ENCODE measurements at regions not wholly inside any gene's neighbourhood (a gene's known extent, or its start where the extent isn't known, plus 50 kb on each side); places are given as distances from the start of the nearest gene placed in this dataset.

DNA sequence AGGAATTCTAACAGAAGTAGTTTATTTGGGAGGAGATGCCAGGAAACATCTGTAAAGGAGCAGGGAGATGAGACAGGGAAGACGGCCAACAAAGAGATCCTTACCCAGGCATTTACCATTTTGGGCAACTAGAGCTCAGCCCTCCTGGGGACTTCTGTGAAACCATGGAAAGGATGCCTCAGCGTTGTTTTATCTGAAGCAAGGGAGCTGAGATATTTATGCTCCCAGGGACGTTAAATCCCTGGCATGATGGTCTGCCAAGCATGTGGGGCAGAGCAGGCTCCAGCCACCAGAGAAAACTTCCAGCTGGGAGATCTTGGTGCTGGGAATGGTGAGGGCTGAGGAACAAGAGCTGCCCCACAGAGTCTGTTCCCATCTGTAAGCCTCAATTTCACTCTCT is 114.8 kb upstream of the FOXF1 start:
- DNase-seq: no peak

GRCh38 chr16:86396422-86396821 is 113.9 kb upstream of the FOXF1 start:
- DNase-seq: no peak

DNA sequence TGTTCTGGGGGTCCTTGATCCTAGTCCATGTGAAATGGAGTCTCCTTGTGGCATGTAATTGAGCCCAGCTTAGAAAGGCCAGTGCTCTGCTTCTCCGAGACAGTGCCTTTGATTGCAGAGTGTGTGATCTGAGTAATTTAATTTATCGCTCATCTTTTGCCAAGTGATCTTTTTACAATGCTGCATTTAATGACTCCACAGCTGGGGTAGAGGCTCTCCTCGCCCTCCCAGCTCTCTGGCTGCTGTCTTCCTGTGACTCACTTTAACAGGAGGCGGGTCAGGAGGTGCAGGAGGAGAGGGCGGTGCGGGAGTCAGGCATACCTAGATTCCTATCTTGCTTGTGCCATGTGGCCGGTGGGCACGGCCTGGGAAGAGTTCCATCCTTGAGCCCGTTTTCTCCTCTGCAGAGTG is 113.4 kb upstream of the FOXF1 start:
- no peak for DNase-seq

DNA sequence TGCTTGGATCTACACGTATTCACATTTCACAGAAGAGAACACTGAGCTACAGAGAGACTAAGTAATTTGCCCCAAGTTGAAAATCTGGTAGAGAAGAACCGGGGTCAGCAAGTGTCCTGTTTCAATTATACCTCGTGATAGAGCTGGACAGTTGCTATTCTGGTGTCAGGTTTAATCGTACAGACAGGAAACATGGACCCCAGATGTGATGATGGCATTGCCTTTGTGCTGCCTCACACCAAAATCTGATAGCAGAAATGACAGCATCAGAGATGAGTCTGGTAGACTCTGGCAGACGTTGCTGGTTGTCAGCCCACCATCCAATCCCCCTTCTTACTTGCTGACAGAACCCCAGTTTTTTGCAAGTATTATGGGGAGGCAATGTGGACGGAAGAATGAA is 112.1 kb upstream of the FOXF1 start:
- DNase-seq: no peak

GRCh38 chr16:86398622-86399021 is 111.7 kb upstream of the FOXF1 start:
- DNase-seq: no peak

- no peak for DNase-seq
Observed at GRCh38 chr16:86401126-86401525, 109.2 kb upstream of the FOXF1 start.

DNA sequence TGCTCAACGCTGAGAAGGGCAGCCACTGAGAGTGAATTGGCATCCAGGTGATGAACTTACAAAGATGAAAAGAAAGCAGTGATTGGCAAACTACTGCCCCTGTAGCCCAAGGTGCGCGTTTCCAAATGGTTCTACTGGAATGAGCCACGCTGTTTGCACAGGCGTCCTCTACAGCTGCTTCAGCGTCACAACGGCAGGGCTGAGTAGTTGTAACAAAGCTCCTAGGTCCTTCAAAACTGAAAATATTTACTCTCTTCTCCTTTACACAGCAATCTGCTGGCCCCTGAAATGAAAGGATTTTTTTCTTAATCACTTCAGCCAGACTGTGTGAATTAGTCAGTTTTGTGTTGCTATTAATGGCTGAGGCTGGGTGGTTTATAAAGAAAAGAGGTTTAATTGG is 107.2 kb upstream of the FOXF1 start:
- no peak for DNase-seq

DNA sequence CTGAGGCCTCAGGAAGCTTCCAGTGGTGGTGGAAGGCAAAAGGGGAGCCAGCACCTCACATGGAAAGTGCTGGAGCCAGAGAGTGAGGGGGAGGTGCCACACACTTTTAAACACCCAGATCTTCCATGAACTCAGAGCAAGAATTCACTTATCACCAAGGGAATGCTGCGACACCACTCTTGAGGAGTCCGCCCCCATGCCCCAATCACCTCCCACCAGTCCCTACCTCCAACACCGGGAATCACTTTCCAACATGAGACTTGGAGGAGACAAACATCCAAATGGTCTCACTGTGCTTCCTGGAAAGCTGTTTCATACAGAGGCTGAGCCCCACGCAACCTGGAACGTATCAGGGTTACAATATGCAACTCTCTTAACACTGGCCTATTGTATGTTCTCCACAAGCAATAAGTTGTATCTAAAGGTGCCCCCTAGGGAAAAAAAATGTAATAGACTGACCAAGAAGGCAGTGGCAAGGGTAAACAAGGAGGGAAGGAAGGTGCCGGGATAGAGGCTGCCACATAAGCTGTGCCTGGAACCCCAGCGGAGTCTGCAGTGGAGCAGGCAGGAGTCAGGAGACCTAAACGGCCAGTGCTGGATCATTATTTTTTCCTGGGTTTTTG is 106.7 kb upstream of the FOXF1 start:
- no peak for DNase-seq

GRCh38 chr16:86404678-86405077 is 105.6 kb upstream of the FOXF1 start:
- DNase-seq: no peak

GRCh38 chr16:86405319-86405718 is 105.0 kb upstream of the FOXF1 start:
- no peak for DNase-seq

DNA sequence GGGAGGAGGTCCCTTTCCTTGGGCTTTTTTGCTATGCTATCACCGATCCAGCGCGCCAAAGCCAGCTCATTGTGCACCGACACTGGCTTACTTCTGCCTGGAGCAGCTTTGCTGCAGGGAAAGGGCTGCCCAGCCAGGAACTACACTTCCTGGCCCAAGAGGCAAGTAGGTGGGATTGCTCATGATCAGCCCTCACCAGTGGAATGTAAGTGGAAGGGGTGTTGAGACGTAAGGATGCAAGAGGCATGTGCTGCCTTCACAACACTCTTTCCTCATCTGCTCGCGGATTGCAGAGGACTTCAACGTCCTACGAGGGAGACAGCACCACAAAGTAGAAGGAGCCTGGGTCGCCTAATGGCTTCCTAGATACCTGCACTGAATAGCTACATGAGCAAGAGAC is 104.3 kb upstream of the FOXF1 start:
- no peak for DNase-seq

DNA sequence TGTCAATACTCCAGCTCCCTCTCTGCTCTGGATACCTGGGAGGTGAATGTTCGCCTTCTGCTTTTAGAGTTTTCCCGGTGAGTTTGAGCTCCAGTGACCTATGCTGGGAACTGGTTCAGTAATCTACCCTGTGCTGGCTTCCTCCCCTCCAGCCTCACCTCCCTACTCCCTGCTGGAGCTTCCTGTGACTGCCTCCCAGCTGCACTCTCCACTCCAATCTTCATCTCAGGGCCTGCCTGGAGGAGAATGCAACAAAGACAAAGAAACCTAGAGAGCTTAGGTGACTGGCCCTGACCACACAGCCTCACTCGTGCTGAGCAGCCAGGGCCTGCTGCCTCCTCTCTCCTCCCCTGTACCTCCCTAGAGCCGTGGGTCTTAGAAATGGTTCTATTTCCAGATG is 101.6 kb upstream of the FOXF1 start:
- no peak for DNase-seq

DNA sequence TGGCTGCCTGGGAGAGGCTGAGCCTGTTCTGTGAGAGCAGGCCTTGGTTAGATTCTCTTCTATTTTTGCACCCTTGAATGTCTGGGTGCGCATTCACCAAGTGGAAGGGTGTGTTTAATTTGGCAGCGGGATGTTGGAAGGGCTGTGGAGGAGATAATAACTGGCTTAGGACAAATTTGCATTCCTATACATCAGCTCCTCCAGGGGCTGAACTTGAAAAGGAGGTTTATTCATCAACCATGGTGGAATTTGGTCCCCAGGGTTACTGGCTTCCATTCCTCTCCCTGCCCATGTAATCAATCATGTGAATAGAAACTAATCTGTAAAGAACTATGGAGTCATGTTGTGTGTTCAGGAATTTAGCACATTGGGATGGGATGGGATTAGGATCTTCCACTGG is 100.2 kb upstream of the FOXF1 start:
- no peak for DNase-seq

DNA sequence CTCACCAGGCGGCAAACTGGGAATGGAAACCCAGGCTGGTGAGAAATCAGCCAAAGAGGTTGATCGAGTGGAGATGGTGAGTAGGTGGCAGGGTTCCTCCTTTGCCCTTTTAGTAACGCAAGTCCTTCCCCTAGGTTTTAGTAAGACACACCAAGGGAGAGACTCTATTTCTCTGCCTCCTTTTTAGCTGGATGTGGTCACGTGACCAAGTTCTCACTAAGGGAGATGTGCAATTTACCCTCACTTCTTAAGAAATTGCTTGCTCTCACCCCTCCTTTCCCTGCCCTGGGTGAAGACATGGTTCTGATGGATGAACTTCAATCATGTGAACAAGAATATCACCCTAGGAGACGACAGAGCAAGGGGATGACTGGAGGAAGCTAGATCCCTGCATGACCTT is 99.8 kb upstream of the FOXF1 start:
- no peak for DNase-seq

DNA sequence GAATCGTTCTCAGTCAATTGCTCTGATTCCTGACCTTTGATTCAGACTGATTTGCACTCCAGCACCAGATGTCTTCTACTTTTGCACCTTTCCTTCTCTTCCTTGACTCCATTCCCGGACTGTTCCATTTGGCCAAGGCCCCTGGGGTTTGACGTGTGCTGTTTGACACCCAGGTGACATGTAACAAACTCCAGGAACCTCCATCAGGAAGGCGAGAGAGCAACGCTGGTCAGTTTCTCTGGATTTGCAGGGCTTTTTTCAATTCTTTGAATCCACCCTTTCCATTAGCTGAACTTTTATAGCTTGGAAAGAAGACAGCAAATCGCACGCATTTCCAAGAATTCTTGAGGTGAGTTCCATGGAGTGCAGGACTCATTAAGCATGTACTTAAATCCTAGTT is 98.4 kb upstream of the FOXF1 start:
- DNase-seq: no peak

- DNase-seq: no peak
Observed at GRCh38 chr16:86414991-86415740, 95.2 kb upstream of the FOXF1 start.

- DNase-seq: no peak
Observed at GRCh38 chr16:86418981-86419380, 91.3 kb upstream of the FOXF1 start.

DNA sequence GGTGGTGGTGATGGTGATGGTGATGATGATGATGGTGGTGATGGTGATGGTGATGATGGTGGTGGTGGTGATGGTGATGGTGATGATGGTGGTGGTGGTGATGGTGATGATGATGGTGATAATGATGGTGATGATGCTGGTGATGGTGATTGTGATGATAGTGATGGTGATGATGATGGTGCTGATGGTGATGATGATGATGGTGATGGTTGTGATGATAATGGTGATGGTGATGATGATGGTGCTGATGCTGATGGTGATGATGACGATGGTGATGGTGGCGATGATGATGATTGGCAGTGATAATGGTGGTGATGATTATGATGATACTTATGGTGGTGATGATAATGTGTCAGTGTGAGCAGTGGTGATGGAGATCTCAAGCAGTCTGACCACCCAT is 90.8 kb upstream of the FOXF1 start:
- DNase-seq: no peak

DNA sequence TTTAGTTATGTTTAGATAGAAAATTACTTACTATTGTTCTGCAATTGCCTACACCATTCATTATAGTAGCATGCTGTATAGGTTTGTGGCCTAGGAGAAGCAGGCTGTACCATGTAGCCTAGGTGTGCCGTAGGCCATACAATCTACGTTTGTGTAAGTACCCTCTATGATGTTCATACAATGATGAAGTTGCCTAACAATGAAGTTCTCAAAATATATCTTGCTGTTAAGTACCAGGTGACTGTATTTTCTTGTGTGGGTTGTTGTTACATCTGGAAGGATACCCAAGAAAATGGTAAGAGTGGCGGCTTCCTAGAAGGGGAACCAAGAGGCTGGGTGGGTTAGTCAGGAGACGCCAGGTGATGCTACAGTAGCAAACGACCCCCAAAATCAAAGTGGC is 88.3 kb upstream of the FOXF1 start:
- DNase-seq: no peak

- DNase-seq: no peak
Observed at GRCh38 chr16:86424398-86424797, 85.9 kb upstream of the FOXF1 start.

- DNase-seq: no peak
Observed at GRCh38 chr16:86424985-86425384, 85.3 kb upstream of the FOXF1 start.

DNA sequence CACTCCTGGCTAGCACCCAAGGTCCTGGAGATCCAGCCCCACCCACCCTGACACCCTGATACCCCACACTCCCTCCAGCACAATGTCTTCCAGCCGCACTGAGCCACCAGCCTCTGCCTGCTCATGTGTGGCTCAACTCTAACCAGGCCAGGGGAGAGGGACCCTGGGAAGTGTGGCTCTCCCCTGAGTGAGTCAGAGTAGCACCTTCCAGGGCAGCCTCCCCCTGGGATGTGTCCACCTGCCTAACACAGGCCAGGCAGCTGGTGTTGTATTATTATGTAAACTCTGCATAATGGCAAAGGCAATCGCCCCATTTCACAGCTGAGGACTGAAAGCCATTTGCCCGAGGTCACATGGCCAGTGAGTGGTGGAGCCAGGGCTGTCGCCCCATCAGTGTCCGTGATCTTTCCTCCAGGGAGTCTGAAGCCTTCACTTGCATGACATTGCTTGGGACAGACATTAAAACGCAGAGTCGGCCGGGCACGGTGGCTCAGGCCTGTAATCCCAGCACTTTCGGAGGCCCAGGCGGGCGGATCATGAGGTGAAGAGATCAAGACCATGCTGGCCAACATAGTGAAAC is 84.2 kb upstream of the FOXF1 start:
- DNase-seq: no peak

DNA sequence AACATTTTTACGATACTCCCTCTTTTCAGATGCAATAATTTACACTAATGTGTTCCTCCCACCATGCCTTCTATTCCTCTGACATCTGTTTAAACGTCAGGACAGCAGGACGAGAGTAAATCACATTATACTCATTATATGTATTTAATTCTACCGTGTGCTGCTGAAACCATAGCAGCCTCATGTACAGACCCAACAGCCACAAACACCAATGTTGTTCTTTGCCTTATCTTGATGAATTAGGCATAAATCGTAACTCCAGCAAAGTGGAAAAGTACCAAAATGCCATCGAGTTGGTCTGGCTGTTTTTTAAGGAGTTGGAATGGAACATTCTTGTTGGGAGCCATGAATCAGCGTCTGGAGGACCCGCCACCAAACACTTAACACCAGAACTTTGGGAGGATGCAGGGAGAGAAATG is 82.9 kb upstream of the FOXF1 start:
- no peak for DNase-seq

- DNase-seq: no peak
Observed at GRCh38 chr16:86428729-86429517, 81.4 kb upstream of the FOXF1 start.
